ENCODE measurements at regions not wholly inside any gene's neighbourhood (a gene's known extent, or its start where the extent isn't known, plus 50 kb on each side); places are given as distances from the start of the nearest gene placed in this dataset.

GRCh38 chr3:59499000-59499399, 449.2 kb upstream of the CFAP20DC start:
- TF ChIP-seq EP300 (IDR thresholded peaks at IDR 0.05) (no peak), POLR2A (IDR thresholded peaks at IDR 0.05) (no peak)
